Neural crest cell (in vitro differentiated cells): ENCODE measurements at regions not wholly inside any gene's neighbourhood (a gene's known extent, or its start where the extent isn't known, plus 50 kb on each side); places are given as distances from the start of the nearest gene placed in this dataset.

Source experiments
- DNase-seq: peaks from one replicate; pipeline ENCODE4 v3.0.0; 2021; ENCODE audit warnings: low read depth, mixed read lengths, low spot score
- H3K27ac Mint-ChIP-seq: one replicate; pipeline ENCODE4 v1.8.0; 2021; ENCODE audit warnings: mild to moderate bottlenecking, mixed read lengths; ENCODE audit not compliant: unreplicated experiment
- H3K27me3 Mint-ChIP-seq: 2 replicates; pipeline ENCODE4 v1.8.0; 2021; ENCODE audit warnings: low read depth, mild to moderate bottlenecking, mixed read lengths
- H3K36me3 Mint-ChIP-seq: 2 replicates; pipeline ENCODE4 v1.8.0; 2021; ENCODE audit warnings: low read depth, mild to moderate bottlenecking, mixed read lengths
- H3K4me1 Mint-ChIP-seq: 2 replicates; pipeline ENCODE4 v1.8.0; 2021; ENCODE audit warnings: mixed read lengths
- H3K4me3 Mint-ChIP-seq: one replicate; pipeline ENCODE4 v1.8.0; 2021; ENCODE audit warnings: mild to moderate bottlenecking, mixed read lengths
- H3K9me3 Mint-ChIP-seq: 2 replicates; pipeline ENCODE4 v1.8.0; 2021; ENCODE audit warnings: mixed read lengths
- TF ChIP-seq, protein P1 (sequence below): fragments of 200-600 bp; sonication (generic); conservative IDR thresholded peaks from 2 replicates; pipeline ENCODE4 v1.5.0; 2021; ENCODE audit warnings: antibody characterized with exemption, mild to moderate bottlenecking

DNA sequence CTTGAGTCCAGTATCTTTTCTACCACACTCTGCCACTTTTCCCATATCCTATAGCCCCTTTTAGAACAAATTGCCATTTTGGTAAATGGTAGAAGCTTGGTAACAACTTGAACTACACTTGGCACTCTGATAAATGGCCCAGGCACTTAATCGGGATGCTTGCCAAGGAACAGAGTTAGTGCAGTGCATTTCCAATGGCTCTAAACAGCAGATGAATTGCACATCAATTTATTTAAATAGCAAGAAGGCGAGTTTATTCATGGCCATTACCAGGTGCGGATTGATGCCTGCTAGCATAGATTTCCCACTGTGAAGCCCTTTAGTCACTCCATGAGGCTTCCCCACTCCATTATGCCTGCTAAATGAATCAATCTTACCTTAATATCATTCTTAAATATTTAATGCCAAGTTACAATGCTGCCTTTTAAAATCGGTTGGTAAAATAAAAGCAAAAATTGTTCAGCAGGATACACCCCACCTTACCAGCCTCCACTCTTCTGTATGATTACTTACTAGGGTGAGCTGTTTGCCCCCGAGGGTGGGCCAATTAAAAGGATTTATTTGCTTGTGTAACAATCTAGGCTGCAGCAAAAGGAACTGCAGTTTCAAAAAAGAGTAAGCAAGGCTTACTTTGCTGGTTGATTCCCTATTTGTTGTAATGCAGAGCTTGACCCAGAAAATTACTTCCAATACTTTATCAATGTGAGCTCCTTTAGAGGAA, 136.0 kb upstream of the ARHGAP42 start:
- Mint-ChIP-seq H3K27ac (no peak overlapping the region), H3K4me1 (peaks cover 6% of the 10 kb centered on the region), H3K36me3 (no peaks in the 10 kb centered on the region), H3K4me3 (no peak overlapping the region), H3K9me3 (no peaks in the 10 kb centered on the region), H3K27me3 (no peaks in the 10 kb centered on the region)
- DNase-seq: no peak
- TF ChIP-seq, protein P1, sequence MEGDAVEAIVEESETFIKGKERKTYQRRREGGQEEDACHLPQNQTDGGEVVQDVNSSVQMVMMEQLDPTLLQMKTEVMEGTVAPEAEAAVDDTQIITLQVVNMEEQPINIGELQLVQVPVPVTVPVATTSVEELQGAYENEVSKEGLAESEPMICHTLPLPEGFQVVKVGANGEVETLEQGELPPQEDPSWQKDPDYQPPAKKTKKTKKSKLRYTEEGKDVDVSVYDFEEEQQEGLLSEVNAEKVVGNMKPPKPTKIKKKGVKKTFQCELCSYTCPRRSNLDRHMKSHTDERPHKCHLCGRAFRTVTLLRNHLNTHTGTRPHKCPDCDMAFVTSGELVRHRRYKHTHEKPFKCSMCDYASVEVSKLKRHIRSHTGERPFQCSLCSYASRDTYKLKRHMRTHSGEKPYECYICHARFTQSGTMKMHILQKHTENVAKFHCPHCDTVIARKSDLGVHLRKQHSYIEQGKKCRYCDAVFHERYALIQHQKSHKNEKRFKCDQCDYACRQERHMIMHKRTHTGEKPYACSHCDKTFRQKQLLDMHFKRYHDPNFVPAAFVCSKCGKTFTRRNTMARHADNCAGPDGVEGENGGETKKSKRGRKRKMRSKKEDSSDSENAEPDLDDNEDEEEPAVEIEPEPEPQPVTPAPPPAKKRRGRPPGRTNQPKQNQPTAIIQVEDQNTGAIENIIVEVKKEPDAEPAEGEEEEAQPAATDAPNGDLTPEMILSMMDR: no peak

DNA sequence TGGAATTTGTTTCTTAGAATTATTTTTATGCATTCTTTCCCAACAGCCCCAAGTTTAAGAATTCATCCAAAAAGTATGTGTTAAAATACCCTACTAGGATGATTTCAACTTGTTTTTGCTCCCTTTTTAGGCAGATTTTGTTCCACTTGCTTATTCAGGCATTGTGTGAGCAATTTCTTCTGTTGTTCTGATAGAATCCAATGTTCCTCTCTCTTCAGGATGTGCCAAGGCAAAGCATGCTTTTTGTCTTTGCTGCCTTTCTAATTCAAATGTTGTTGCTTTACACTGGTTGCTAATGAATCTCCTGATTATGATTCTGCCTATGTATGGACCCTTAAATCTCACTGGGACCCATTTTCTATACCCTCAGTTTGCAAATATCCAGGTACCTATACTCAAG, 131.2 kb upstream of the ARHGAP42 start:
- Mint-ChIP-seq H3K4me1 (peaks cover 10% of the 10 kb centered on the region), H3K36me3 (no peaks in the 10 kb centered on the region), H3K4me3 (no peak overlapping the region), H3K9me3 (no peaks in the 10 kb centered on the region), H3K27me3 (no peaks in the 10 kb centered on the region), H3K27ac (no peak overlapping the region)
- DNase-seq: no peak
- TF ChIP-seq, protein P1: no peak

DNA sequence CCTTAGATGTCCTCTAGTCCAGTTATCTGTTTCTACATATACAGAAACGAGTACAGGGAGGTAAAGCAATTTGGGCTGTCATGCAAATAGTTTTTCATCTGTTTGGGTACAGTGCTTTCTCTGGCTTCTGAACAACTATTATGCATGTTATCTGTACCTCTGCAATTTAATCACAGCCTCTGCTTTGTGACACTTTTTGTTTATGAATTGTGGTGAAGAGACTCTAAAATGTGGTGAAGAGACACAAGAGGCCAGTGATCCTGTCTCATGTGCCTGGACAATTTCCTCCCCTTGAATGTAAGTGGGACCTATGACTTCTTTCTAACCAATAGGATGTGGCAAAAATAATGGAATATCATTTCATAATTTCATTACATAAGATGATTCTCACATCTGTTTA, 130.3 kb upstream of the ARHGAP42 start:
- H3K4me3 Mint-ChIP-seq: no peak overlapping the region
- no peaks in the 10 kb centered on the region for H3K27me3 Mint-ChIP-seq
- DNase-seq: no peak
- TF ChIP-seq, protein P1: no peak
- no peaks in the 10 kb centered on the region for H3K36me3 Mint-ChIP-seq
- no peak overlapping the region for H3K27ac Mint-ChIP-seq
- peaks cover 10% of the 10 kb centered on the region for H3K4me1 Mint-ChIP-seq
- no peaks in the 10 kb centered on the region for H3K9me3 Mint-ChIP-seq

DNA sequence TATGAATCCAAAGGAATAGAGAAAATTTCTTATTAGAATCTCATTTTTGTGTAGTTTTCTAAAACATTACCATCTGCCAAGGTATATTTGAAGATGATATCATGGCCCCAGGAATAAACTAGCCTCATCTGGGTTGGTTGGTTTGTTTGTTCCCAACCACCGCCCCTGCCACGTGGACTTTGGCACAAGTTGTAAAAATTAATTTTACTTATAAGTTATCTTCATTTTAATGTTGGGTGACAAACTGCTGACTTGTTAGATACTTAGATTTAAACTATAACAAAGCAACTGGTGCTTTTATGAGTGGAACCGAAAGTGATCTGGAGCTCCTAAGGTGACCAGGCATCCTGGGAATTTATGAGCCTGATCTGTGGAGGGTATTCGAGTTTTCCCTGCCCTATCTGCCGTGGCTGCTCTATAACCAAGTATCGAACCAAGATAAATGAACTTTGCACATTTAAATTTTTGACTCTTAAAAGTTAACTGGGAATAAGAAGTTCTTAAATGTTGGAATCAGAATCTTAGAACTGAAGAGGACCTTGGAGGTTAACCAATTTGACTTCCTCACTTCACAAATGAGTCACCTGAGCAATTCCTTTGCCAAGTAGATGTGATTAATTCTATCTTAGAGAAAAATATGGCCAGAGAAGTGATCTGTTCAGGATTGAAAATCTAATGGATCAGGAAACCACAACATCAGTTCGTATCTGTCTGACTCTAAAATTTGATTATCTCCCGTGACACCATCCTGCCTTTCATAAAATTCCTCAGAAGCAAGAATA, 129.1 kb upstream of the ARHGAP42 start:
- DNase-seq: no peak
- TF ChIP-seq, protein P1: no peak
- no peaks in the 10 kb centered on the region for H3K27me3 Mint-ChIP-seq
- H3K9me3 Mint-ChIP-seq: no peaks in the 10 kb centered on the region
- H3K36me3 Mint-ChIP-seq: no peaks in the 10 kb centered on the region
- no peak overlapping the region for H3K4me3 Mint-ChIP-seq
- H3K27ac Mint-ChIP-seq: no peak overlapping the region
- H3K4me1 Mint-ChIP-seq: peaks cover 10% of the 10 kb centered on the region

DNA sequence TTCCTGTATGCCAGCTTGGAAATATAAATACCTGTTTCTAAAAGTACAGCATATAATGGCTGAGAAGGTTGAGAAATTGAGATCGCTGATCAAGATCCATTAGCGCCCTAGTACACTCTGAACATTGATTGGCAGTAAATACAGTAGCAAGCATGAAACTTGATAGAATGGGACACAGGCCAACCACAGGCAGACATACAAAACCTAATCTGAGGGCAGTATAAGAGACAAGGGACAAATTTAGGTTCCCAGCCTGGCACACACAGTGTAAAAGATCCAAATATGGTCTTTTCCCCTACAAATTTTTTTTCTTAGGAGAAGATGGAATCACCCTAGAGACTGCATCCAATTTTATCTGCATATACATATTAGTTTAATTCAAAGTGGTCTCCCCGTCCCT, 126.5 kb upstream of the ARHGAP42 start:
- Mint-ChIP-seq H3K27ac (no peak overlapping the region), H3K9me3 (no peaks in the 10 kb centered on the region), H3K27me3 (no peaks in the 10 kb centered on the region), H3K4me1 (peaks cover 8% of the 10 kb centered on the region), H3K36me3 (no peaks in the 10 kb centered on the region), H3K4me3 (no peak overlapping the region)
- TF ChIP-seq, protein P1: no peak
- DNase-seq: no peak
